ENCODE measurements at regions not wholly inside any gene's neighbourhood (a gene's known extent, or its start where the extent isn't known, plus 50 kb on each side); places are given as distances from the start of the nearest gene placed in this dataset.

- Histone ChIP-seq H3K23me2 (ENCODE audit: insufficient read length, low read depth, low read length, poor library complexity, severe bottlenecking) (no peaks in the 10 kb centered on the region), H3K14ac (ENCODE audit: insufficient read depth, low read length) (no peak overlapping the region; the same call in 1 of the 2 replicates), H3K4me1 (ENCODE audit: insufficient read depth, low read length) (peaks cover 27% of the 10 kb centered on the region), H3K9me3 (ENCODE audit: control insufficient read depth, low read depth, low read length) (no peaks in the 10 kb centered on the region), H3K56ac (ENCODE audit: insufficient read length, low read depth, low read length) (no peak overlapping the region), H4K8ac (replicated peaks; ENCODE audit: insufficient read length, low read depth, low read length) (no peak overlapping the region), H3K23ac (ENCODE audit: insufficient read length, low read depth, low read length) (no peak overlapping the region), H3K79me1 (ENCODE audit: insufficient read depth, low read depth, low read length, poor library complexity, severe bottlenecking) (no peaks in the 10 kb centered on the region), H3K4ac (ENCODE audit: low read depth, low read length) (no peak overlapping the region), H3T11ph (ENCODE audit: low read length) (no peak overlapping the region), H3K4me2 (ENCODE audit: insufficient read depth, insufficient read length, low read length) (peak overlapping the region; percentile 52), H2BK15ac (ENCODE audit: low read depth, low read length) (no peak overlapping the region), H4K91ac (ENCODE audit: insufficient read length, low read depth, low read length) (no peak overlapping the region), H2AFZ (ENCODE audit: low read length) (no peak overlapping the region), H4K20me1 (ENCODE audit: control insufficient read depth, insufficient read depth, insufficient read length) (no peaks in the 10 kb centered on the region), H3K27ac (ENCODE audit: insufficient read length, low read depth, low read length) (no peak overlapping the region), H2BK120ac (ENCODE audit: low read depth, low read length, poor library complexity, severe bottlenecking) (no peak overlapping the region), H2AK5ac (ENCODE audit: insufficient read length, low read length) (no peak overlapping the region), H2BK20ac (ENCODE audit: low read depth, low read length, poor library complexity, severe bottlenecking) (no peak overlapping the region), H2BK5ac (ENCODE audit: insufficient read length, low read length) (no peak overlapping the region), H2BK12ac (ENCODE audit: insufficient read length, low read depth, low read length) (no peak overlapping the region), H3K18ac (ENCODE audit: insufficient read length, low read depth, low read length) (no peak overlapping the region), H4K5ac (ENCODE audit: insufficient read length, low read depth, low read length) (no peak overlapping the region), H3K9ac (ENCODE audit: extremely low read depth, insufficient read length, low read length) (no peak overlapping the region), H3K79me2 (ENCODE audit: insufficient read depth, low read length) (no peaks in the 10 kb centered on the region), H3K27me3 (ENCODE audit: insufficient read depth, low read length) (no peaks in the 10 kb centered on the region)
- no peaks in the 10 kb centered on the region for H3K36me3 Mint-ChIP-seq (ENCODE audit: insufficient read depth in 1 of 3, low read depth in 3 of 3)
- TF ChIP-seq, protein P1, sequence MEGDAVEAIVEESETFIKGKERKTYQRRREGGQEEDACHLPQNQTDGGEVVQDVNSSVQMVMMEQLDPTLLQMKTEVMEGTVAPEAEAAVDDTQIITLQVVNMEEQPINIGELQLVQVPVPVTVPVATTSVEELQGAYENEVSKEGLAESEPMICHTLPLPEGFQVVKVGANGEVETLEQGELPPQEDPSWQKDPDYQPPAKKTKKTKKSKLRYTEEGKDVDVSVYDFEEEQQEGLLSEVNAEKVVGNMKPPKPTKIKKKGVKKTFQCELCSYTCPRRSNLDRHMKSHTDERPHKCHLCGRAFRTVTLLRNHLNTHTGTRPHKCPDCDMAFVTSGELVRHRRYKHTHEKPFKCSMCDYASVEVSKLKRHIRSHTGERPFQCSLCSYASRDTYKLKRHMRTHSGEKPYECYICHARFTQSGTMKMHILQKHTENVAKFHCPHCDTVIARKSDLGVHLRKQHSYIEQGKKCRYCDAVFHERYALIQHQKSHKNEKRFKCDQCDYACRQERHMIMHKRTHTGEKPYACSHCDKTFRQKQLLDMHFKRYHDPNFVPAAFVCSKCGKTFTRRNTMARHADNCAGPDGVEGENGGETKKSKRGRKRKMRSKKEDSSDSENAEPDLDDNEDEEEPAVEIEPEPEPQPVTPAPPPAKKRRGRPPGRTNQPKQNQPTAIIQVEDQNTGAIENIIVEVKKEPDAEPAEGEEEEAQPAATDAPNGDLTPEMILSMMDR (conservative IDR thresholded peaks at IDR 0.05): no peak
- H3K4me3 Mint-ChIP-seq: no peak overlapping the region
- H3K4me1 Mint-ChIP-seq: peaks cover 24 to 25% of the 10 kb centered on the region in 2 experiments; a peak in 3 of 4 replicates
- no peak overlapping the region for H3K27ac Mint-ChIP-seq
- H3K9me3 Mint-ChIP-seq: no peaks in the 10 kb centered on the region
- peaks cover 3% of the 10 kb centered on the region for H3K27me3 Mint-ChIP-seq (ENCODE audit: low read depth)
- DNase-seq: no peak
- WGBS (ENCODE audit: extremely low coverage, insufficient read length, low lambda C conversion rate): no CpG with 5 or more reads among the region's 8 CpGs
Measured at GRCh38 chr1:108051631-108052377, 86.8 kb upstream of the VAV3 start.
